GM12865 (cell line): ENCODE measurements at regions not wholly inside any gene's neighbourhood (a gene's known extent, or its start where the extent isn't known, plus 50 kb on each side); places are given as distances from the start of the nearest gene placed in this dataset.

Source experiments
- DNase-seq: peaks from one replicate; pipeline ENCODE4 v3.0.0; 2010; ENCODE audit warnings: low read depth
- H3K4me3 ChIP-seq: 2 replicates; pipeline ENCODE4 v1.5.1; 2011; ENCODE audit warnings: mild to moderate bottlenecking, low read depth, low read length, control low read depth
- CTCF ChIP-seq: IDR thresholded peaks from 2 replicates; pipeline ENCODE4 v1.5.1; 2011; ENCODE audit warnings: low read length, control low read depth, low read depth, inconsistent platforms; ENCODE audit not compliant: insufficient read depth; ENCODE audit errors: missing control alignments

GRCh38 chr6:144659202-144660182 is 374.4 kb downstream of the UTRN start:
- no peak overlapping the region for H3K4me3 ChIP-seq
- TF ChIP-seq CTCF: no peak
- DNase-seq: peak; percentile 45

- no peak for TF ChIP-seq CTCF
- DNase-seq: no peak
- H3K4me3 ChIP-seq: no peak overlapping the region
Observed at GRCh38 chr6:144660561-144661115, 375.5 kb downstream of the UTRN start.

- no peak for DNase-seq
Observed at GRCh38 chr6:144661116-144661806, 376.1 kb downstream of the UTRN start.

GRCh38 chr6:144662812-144663365 is 377.8 kb downstream of the UTRN start:
- DNase-seq: no peak
- no peak for TF ChIP-seq CTCF
- no peak overlapping the region for H3K4me3 ChIP-seq

More at GRCh38 chr6:144661116-144661806, 376.1 kb downstream of the UTRN start:
- H3K4me3 ChIP-seq: no peak overlapping the region
- no peak for TF ChIP-seq CTCF

GRCh38 chr6:144664281-144664680 is 379.1 kb downstream of the UTRN start:
- H3K4me3 ChIP-seq: no peak overlapping the region

More at GRCh38 chr6:144664281-144664680, 379.1 kb downstream of the UTRN start:
- DNase-seq: no peak
- no peak for TF ChIP-seq CTCF
